IMR-90 (cell line): ENCODE measurements at regions not wholly inside any gene's neighbourhood (a gene's known extent, or its start where the extent isn't known, plus 50 kb on each side); places are given as distances from the start of the nearest gene placed in this dataset.

ENCODE experiments used
- ATAC-seq: fragments of 200-7000 bp; cut with Tn5 transposase; 2 replicates; pipeline ENCODE4 v1.9.1; 2020; ENCODE audit warnings: low read depth, mild to moderate bottlenecking, moderate library complexity
- BruUV-seq: library from RNA; stranded (reverse); fragments of 400-500 nt; replicated peaks from 2 replicates; lab custom pipeline; 2021; lab: Mats Ljungman, UMichigan
- CTCF ChIA-PET: fragments of 300-600 bp; formaldehyde crosslinking; extraction: SDS; loops from one replicate; lab custom pipeline; 2021; ENCODE audit warnings: antibody characterized with exemption; lab: Yijun Ruan, JAX
- POLR2A ChIA-PET: fragments of 300-600 bp; sonication (Branson Sonifier 250); formaldehyde crosslinking; loops from one replicate; lab custom pipeline; 2022; ENCODE audit warnings: antibody characterized with exemption; ENCODE audit not compliant: unreplicated experiment; lab: Charles Lee
- DNase-seq: peaks from one replicate; pipeline ENCODE4 v3.0.0; 2013
- H2AFZ ChIP-seq: replicated peaks from 2 replicates; pipeline ENCODE3; 2013; ENCODE audit warnings: low read length, mild to moderate bottlenecking; ENCODE audit not compliant: poor library complexity
- H2AK5ac ChIP-seq: 2 replicates; pipeline ENCODE4 v1.6.1; 2013; ENCODE audit warnings: low read depth, low read length, inconsistent platforms
- H2AK9ac ChIP-seq: replicated peaks from 2 replicates; pipeline ENCODE3; 2013; ENCODE audit warnings: mild to moderate bottlenecking, low read depth, low read length, moderate library complexity; ENCODE audit not compliant: poor library complexity
- H2BK120ac ChIP-seq: 2 replicates; pipeline ENCODE4 v1.6.1; 2013; ENCODE audit warnings: low read depth, low read length, inconsistent platforms
- H2BK15ac ChIP-seq: 3 replicates; pipeline ENCODE4 v1.6.1; 2013; ENCODE audit warnings: low read depth, low read length, inconsistent platforms
- H2BK20ac ChIP-seq: 2 replicates; pipeline ENCODE4 v1.6.1; 2013; ENCODE audit warnings: low read depth, mild to moderate bottlenecking, inconsistent platforms, low read length, moderate library complexity
- H2BK5ac ChIP-seq: 2 replicates; pipeline ENCODE4 v1.6.1; 2013; ENCODE audit warnings: mild to moderate bottlenecking, low read depth, low read length, inconsistent platforms; ENCODE audit not compliant: poor library complexity, severe bottlenecking
- H3K14ac ChIP-seq: replicated peaks from 2 replicates; pipeline ENCODE4 v1.6.1; 2013; ENCODE audit warnings: low read depth, low read length, inconsistent platforms
- H3K18ac ChIP-seq: 2 replicates; pipeline ENCODE4 v1.6.1; 2013; ENCODE audit warnings: low read depth, low read length, control low read depth
- H3K23ac ChIP-seq: 2 replicates; pipeline ENCODE4 v1.6.1; 2013; ENCODE audit warnings: low read depth, low read length, inconsistent platforms
- H3K27ac ChIP-seq: 2 replicates; pipeline ENCODE4 v1.5.1; 2013; ENCODE audit warnings: mild to moderate bottlenecking, control low read depth, low read length; ENCODE audit not compliant: insufficient read depth
- H3K27me3 ChIP-seq: 2 replicates; pipeline ENCODE4 v1.6.1; 2013; ENCODE audit warnings: low read length; ENCODE audit not compliant: control insufficient read depth, insufficient read depth
- H3K36me3 ChIP-seq: 2 replicates; pipeline ENCODE4 v1.6.1; 2013; ENCODE audit warnings: low read length, mixed read lengths; ENCODE audit not compliant: control insufficient read depth, insufficient read depth
- H3K4ac ChIP-seq: 2 replicates; pipeline ENCODE4 v1.6.1; 2013; ENCODE audit warnings: low read depth, low read length, inconsistent platforms
- H3K4me1 ChIP-seq: 2 replicates; pipeline ENCODE4 v1.6.1; 2013; ENCODE audit warnings: low read length, mixed read lengths; ENCODE audit not compliant: control insufficient read depth, insufficient read depth
- H3K4me2 ChIP-seq: 2 replicates; pipeline ENCODE4 v1.6.1; 2013; ENCODE audit warnings: low read depth, mild to moderate bottlenecking, control low read depth, low read length, moderate library complexity
- H3K4me3 ChIP-seq: 2 replicates; pipeline ENCODE4 v1.5.1; 2013; ENCODE audit warnings: low read depth, mild to moderate bottlenecking, control low read depth, low read length, moderate library complexity; ENCODE audit not compliant: insufficient read depth
- H3K56ac ChIP-seq: 2 replicates; pipeline ENCODE4 v1.6.1; 2013; ENCODE audit warnings: low read length, inconsistent platforms; ENCODE audit not compliant: insufficient read depth; ENCODE audit errors: extremely low read depth
- H3K79me1 ChIP-seq, 2 experiments: 2 replicates each; pipeline ENCODE4 v1.6.1; 2013; ENCODE audit warnings: low read length in 2 of 2, inconsistent platforms in 1 of 2, low read depth in 1 of 2
- H3K9ac ChIP-seq: 2 replicates; pipeline ENCODE4 v1.6.1; 2013; ENCODE audit warnings: low read depth, low read length, control low read depth
- H3K9me1 ChIP-seq: 2 replicates; pipeline ENCODE4 v1.6.1; 2013; ENCODE audit warnings: low read length, inconsistent platforms; ENCODE audit not compliant: insufficient read depth
- H3K9me3 ChIP-seq: 2 replicates; pipeline ENCODE4 v1.6.1; 2013; ENCODE audit warnings: low read length; ENCODE audit not compliant: control insufficient read depth, insufficient read depth
- H4K20me1 ChIP-seq: 2 replicates; pipeline ENCODE4 v1.6.1; 2013; ENCODE audit warnings: low read length, inconsistent platforms; ENCODE audit not compliant: insufficient read depth
- H4K5ac ChIP-seq: 2 replicates; pipeline ENCODE4 v1.6.1; 2013; ENCODE audit warnings: mild to moderate bottlenecking, low read depth, low read length, control low read depth
- H4K8ac ChIP-seq, 2 experiments: 2 replicates each; pipeline ENCODE4 v1.6.1; 2013; ENCODE audit warnings: low read depth in 2 of 2, low read length in 2 of 2, control low read depth in 1 of 2, inconsistent platforms in 1 of 2
- H4K91ac ChIP-seq: 2 replicates; pipeline ENCODE4 v1.6.1; 2013; ENCODE audit warnings: low read depth, low read length, inconsistent platforms; ENCODE audit not compliant: insufficient read depth
- FOS ChIP-seq: fragments of 150-350 bp; IDR thresholded peaks from 2 replicates; pipeline ENCODE4 v1.6.1; 2016; ENCODE audit warnings: low read depth, low read length
- WGBS, 2 experiments: methylation state at CpG; one replicate each; pipeline versions ENCODE4 v1.1.5 to v1.1.7; 2013; ENCODE audit warnings: missing lambda C conversion rate in 2 of 2; ENCODE audit not compliant: insufficient read length in 1 of 2; ENCODE audit errors: extremely low coverage in 2 of 2; 5-methylcytosine and 5-hydroxymethylcytosine counted together
- dilution Hi-C: fragments of 300-500 bp; cut with HindIII; formaldehyde crosslinking; loops from one replicate; pipeline ENCODE4 v1.14.3; 2018; ENCODE audit warnings: low sequenced_read_pairs; ENCODE audit not compliant: unreplicated experiment
- in situ Hi-C: fragments of 300-500 bp; cut with MboI; formaldehyde crosslinking; loops from 3 replicates; pipeline ENCODE4 v1.14.3; 2019; ENCODE audit warnings: low sequenced_read_pairs, inconsistent platforms, mixed read lengths
- intact Hi-C: fragments of 100-400 bp; cut with micrococcal nuclease; formaldehyde crosslinking; loops from 2 replicates; pipeline ENCODE4 v1.10.0; 2022

- no peak overlapping the region for H3K14ac ChIP-seq
- H4K91ac ChIP-seq, result no peak overlapping the region
- H2BK20ac ChIP-seq, result no peak overlapping the region
- POLR2A ChIA-PET, result no interaction called here
- dilution Hi-C loops (no loop called here), in situ Hi-C loops (no loop called here), intact Hi-C loops (no loop called here)
- H2BK15ac ChIP-seq, result no peak overlapping the region
- H2AFZ ChIP-seq, result no peak overlapping the region
- CTCF ChIA-PET, result no interaction called here
- H3K9me3 ChIP-seq, result no peaks in the 10 kb centered on the region
- H3K79me1 ChIP-seq, result no peaks in the 10 kb centered on the region
- H2AK9ac ChIP-seq, result no peak overlapping the region
- H2BK120ac ChIP-seq, result no peak overlapping the region
- no CpG with 5 or more reads among the region's 1 CpG for WGBS, 2 experiments
- no peak overlapping the region for H3K18ac ChIP-seq
- DNase-seq, result no peak
- H4K5ac ChIP-seq, result no peak overlapping the region
- no peak for ATAC-seq
- no peaks in the 10 kb centered on the region for H3K9me1 ChIP-seq
- H3K4ac ChIP-seq, result no peak overlapping the region
- no peak overlapping the region for H3K56ac ChIP-seq
- H3K4me1 ChIP-seq, result no peaks in the 10 kb centered on the region
- H4K20me1 ChIP-seq, result no peaks in the 10 kb centered on the region
- no peak overlapping the region for H3K23ac ChIP-seq
- H2BK5ac ChIP-seq, result no peak overlapping the region
- H3K27me3 ChIP-seq, result no peaks in the 10 kb centered on the region
- no peaks in the 10 kb centered on the region for H3K36me3 ChIP-seq
- H2AK5ac ChIP-seq, result no peak overlapping the region
- no peak overlapping the region for H3K4me2 ChIP-seq
- H3K4me3 ChIP-seq, result no peak overlapping the region
- H4K8ac ChIP-seq, result no peak overlapping the region
- no peak overlapping the region for H3K27ac ChIP-seq
- BruUV-seq, result no TSS peak
- no peak for TF ChIP-seq FOS
- no peak overlapping the region for H3K9ac ChIP-seq
These were observed 80.2 kb upstream of the LRATD1 start for GRCh38 chr2:14552286-14552685.
